ENCODE measurements at regions not wholly inside any gene's neighbourhood (a gene's known extent, or its start where the extent isn't known, plus 50 kb on each side); places are given as distances from the start of the nearest gene placed in this dataset.

GRCh38 chr9:75712700-75713099 lies 177.8 kb upstream of the PCSK5 start:
- H3K9me3 ChIP-seq, result no peaks in the 10 kb centered on the region
- DNase-seq (no peak), ATAC-seq (no peak)
- no peak overlapping the region for H3K4me3 ChIP-seq
- no peak overlapping the region for H3K27ac ChIP-seq
- no peaks in the 10 kb centered on the region for H3K27me3 ChIP-seq
- intact Hi-C loops (cut with DNase I), result no loop called here
- no peaks in the 10 kb centered on the region for H3K4me1 ChIP-seq
- TF ChIP-seq POLR2A (IDR thresholded peaks at IDR 0.05) (no peak), CTCF (IDR thresholded peaks at IDR 0.05) (no peak)
- H3K36me3 ChIP-seq, result no peaks in the 10 kb centered on the region

- ATAC-seq, result peak in 1 of 4 donors; percentile 37
- no peaks in the 10 kb centered on the region for H3K27me3 ChIP-seq
- 79% methylated on average over 4 of the region's 4 CpGs for WGBS (ENCODE audit: insufficient coverage, low coverage, low lambda C conversion rate, missing lambda C conversion rate)
- no peaks in the 10 kb centered on the region for H3K36me3 ChIP-seq
- DNase-seq, result no peak
- intact Hi-C loops (cut with DNase I), result no loop called here
- no peak overlapping the region for H3K4me3 ChIP-seq
- no peaks in the 10 kb centered on the region for H3K4me1 ChIP-seq
- no peaks in the 10 kb centered on the region for H3K9me3 ChIP-seq
- TF ChIP-seq POLR2A (IDR thresholded peaks at IDR 0.05) (no peak), CTCF (IDR thresholded peaks at IDR 0.05) (no peak)
- H3K27ac ChIP-seq, result no peak overlapping the region
Observed at GRCh38 chr9:75713335-75713734, 177.1 kb upstream of the PCSK5 start.

GRCh38 chr9:75715360-75715759 lies 175.1 kb upstream of the PCSK5 start:
- WGBS (ENCODE audit: insufficient coverage, low coverage, low lambda C conversion rate, missing lambda C conversion rate), result 60% methylated on average over 3 of the region's 3 CpGs
- H3K4me1 ChIP-seq, result no peaks in the 10 kb centered on the region
- intact Hi-C loops (cut with DNase I), result no loop called here
- H3K27me3 ChIP-seq, result no peaks in the 10 kb centered on the region
- DNase-seq (no peak), ATAC-seq (no peak)
- TF ChIP-seq POLR2A (IDR thresholded peaks at IDR 0.05) (no peak), CTCF (IDR thresholded peaks at IDR 0.05) (no peak)
- H3K27ac ChIP-seq, result no peak overlapping the region
- no peak overlapping the region for H3K4me3 ChIP-seq
- H3K36me3 ChIP-seq, result no peaks in the 10 kb centered on the region
- H3K9me3 ChIP-seq, result no peaks in the 10 kb centered on the region

GRCh38 chr9:75718677-75719076 lies 171.8 kb upstream of the PCSK5 start:
- H3K36me3 ChIP-seq, result no peaks in the 10 kb centered on the region
- 53% methylated on average over 2 of the region's 2 CpGs for WGBS (ENCODE audit: insufficient coverage, low coverage, low lambda C conversion rate, missing lambda C conversion rate)
- H3K27me3 ChIP-seq, result no peaks in the 10 kb centered on the region
- intact Hi-C loops (cut with DNase I), result no loop called here
- no peak for ATAC-seq
- H3K9me3 ChIP-seq, result no peaks in the 10 kb centered on the region
- TF ChIP-seq POLR2A (IDR thresholded peaks at IDR 0.05) (no peak), CTCF (IDR thresholded peaks at IDR 0.05) (no peak)
- no peak overlapping the region for H3K27ac ChIP-seq
- no peaks in the 10 kb centered on the region for H3K4me1 ChIP-seq
- H3K4me3 ChIP-seq, result no peak overlapping the region
- DNase-seq, result no peak

- DNase-seq (no peak), ATAC-seq (no peak)
- intact Hi-C loops (cut with DNase I), result no loop called here
- H3K27me3 ChIP-seq, result no peaks in the 10 kb centered on the region
- H3K4me1 ChIP-seq, result no peaks in the 10 kb centered on the region
- WGBS (ENCODE audit: insufficient coverage, low coverage, low lambda C conversion rate, missing lambda C conversion rate), result 6% methylated on average over 1 of the region's 1 CpG
- no peaks in the 10 kb centered on the region for H3K36me3 ChIP-seq
- H3K27ac ChIP-seq, result no peak overlapping the region
- TF ChIP-seq CTCF (IDR thresholded peaks at IDR 0.05) (no peak), POLR2A (IDR thresholded peaks at IDR 0.05) (no peak)
- H3K4me3 ChIP-seq, result no peak overlapping the region
- no peaks in the 10 kb centered on the region for H3K9me3 ChIP-seq
Observed at GRCh38 chr9:75728391-75728790, 162.1 kb upstream of the PCSK5 start.
